MM.1S (cell line): ENCODE measurements at regions not wholly inside any gene's neighbourhood (a gene's known extent, or its start where the extent isn't known, plus 50 kb on each side); places are given as distances from the start of the nearest gene placed in this dataset.

Source experiments
- DNase-seq: peaks from one replicate; pipeline ENCODE4 v3.0.0-alpha.2; 2015
- H2AFZ ChIP-seq: fragments of 300-600 bp; sonication (generic); 2 replicates; pipeline ENCODE4 v1.6.0; 2016; ENCODE audit warnings: antibody characterized with exemption, low read length
- H3F3A ChIP-seq: fragments of 300-600 bp; sonication (generic); 2 replicates; pipeline ENCODE4 v1.6.1; 2016; ENCODE audit warnings: mild to moderate bottlenecking, antibody characterized with exemption, low read length, moderate library complexity, mixed read lengths; ENCODE audit not compliant: insufficient read depth
- H3K27ac ChIP-seq: fragments of 300-600 bp; sonication (generic); 2 replicates; pipeline ENCODE4 v1.5.1; 2016; ENCODE audit warnings: mild to moderate bottlenecking, low read length
- H3K27me3 ChIP-seq: fragments of 300-600 bp; sonication (generic); replicated peaks from 2 replicates; pipeline ENCODE4 v1.6.0; 2016; ENCODE audit warnings: low read length; ENCODE audit not compliant: insufficient read depth
- H3K36me3 ChIP-seq: fragments of 300-600 bp; sonication (generic); replicated peaks from 2 replicates; pipeline ENCODE4 v1.6.1; 2016; ENCODE audit warnings: mild to moderate bottlenecking, low read length, mixed read lengths; ENCODE audit not compliant: insufficient read depth
- H3K4me1 ChIP-seq: fragments of 300-600 bp; sonication (generic); 2 replicates; pipeline ENCODE4 v1.6.1; 2016; ENCODE audit warnings: low read length, mixed read lengths
- H3K4me2 ChIP-seq: fragments of 300-600 bp; sonication (generic); 2 replicates; pipeline ENCODE4 v1.6.0; 2016; ENCODE audit warnings: low read depth, low read length
- H3K4me3 ChIP-seq: fragments of 300-600 bp; sonication (generic); 2 replicates; pipeline ENCODE4 v1.5.1; 2016; ENCODE audit warnings: low read length, mixed read lengths
- H3K79me2 ChIP-seq: fragments of 300-600 bp; sonication (generic); 2 replicates; pipeline ENCODE4 v1.6.1; 2016; ENCODE audit warnings: mixed run types, low read length, mixed read lengths
- H3K9ac ChIP-seq: fragments of 300-600 bp; sonication (generic); 2 replicates; pipeline ENCODE4 v1.6.1; 2016; ENCODE audit warnings: low read length, mixed read lengths
- H3K9me2 ChIP-seq: fragments of 300-600 bp; sonication (generic); replicated peaks from 2 replicates; pipeline ENCODE4 v1.6.1; 2016; ENCODE audit warnings: mild to moderate bottlenecking, low read length, mixed read lengths; ENCODE audit not compliant: insufficient read depth
- H3K9me3 ChIP-seq: fragments of 300-600 bp; sonication (generic); replicated peaks from 2 replicates; pipeline ENCODE4 v1.6.1; 2016; ENCODE audit warnings: mild to moderate bottlenecking, low read length, mixed read lengths; ENCODE audit not compliant: insufficient read depth
- H4K20me1 ChIP-seq: fragments of 300-600 bp; sonication (generic); 2 replicates; pipeline ENCODE4 v1.6.1; 2016; ENCODE audit warnings: mild to moderate bottlenecking, low read length, moderate library complexity, mixed read lengths; ENCODE audit not compliant: insufficient read depth
- CTCF ChIP-seq: fragments of 300-600 bp; sonication (generic); IDR thresholded peaks from 2 replicates; pipeline ENCODE4 v1.5.1; 2016; ENCODE audit warnings: antibody characterized with exemption, low read length, mixed read lengths
- EZH2 ChIP-seq: fragments of 300-600 bp; sonication (generic); optimal IDR thresholded peaks from 2 replicates; pipeline ENCODE3; 2017; ENCODE audit warnings: low read depth, mild to moderate bottlenecking, antibody characterized with exemption, low read length, mixed read lengths
- EZH2phosphoT487 ChIP-seq: fragments of 300-600 bp; sonication (generic); IDR thresholded peaks from 2 replicates; pipeline ENCODE4 v1.6.1; 2018; ENCODE audit warnings: antibody characterized with exemption, low read length

- H3K36me3 ChIP-seq = no peaks in the 10 kb centered on the region
- no peaks in the 10 kb centered on the region for H3K27me3 ChIP-seq
- no peak overlapping the region for H3K9ac ChIP-seq
- H3K4me1 ChIP-seq = no peaks in the 10 kb centered on the region
- no peak overlapping the region for H3K4me2 ChIP-seq
- no peaks in the 10 kb centered on the region for H3K9me2 ChIP-seq
- H3K4me3 ChIP-seq = no peak overlapping the region
- DNase-seq = no peak
- no peak overlapping the region for H2AFZ ChIP-seq
- no peak for TF ChIP-seq EZH2
- no peak overlapping the region for H3K27ac ChIP-seq
- H3K79me2 ChIP-seq = no peaks in the 10 kb centered on the region
- H3F3A ChIP-seq = no peaks in the 10 kb centered on the region
- H4K20me1 ChIP-seq = no peaks in the 10 kb centered on the region
- no peaks in the 10 kb centered on the region for H3K9me3 ChIP-seq
Measured at GRCh38 chr11:79956061-79956460, 515.2 kb upstream of the TENM4 start.

DNA sequence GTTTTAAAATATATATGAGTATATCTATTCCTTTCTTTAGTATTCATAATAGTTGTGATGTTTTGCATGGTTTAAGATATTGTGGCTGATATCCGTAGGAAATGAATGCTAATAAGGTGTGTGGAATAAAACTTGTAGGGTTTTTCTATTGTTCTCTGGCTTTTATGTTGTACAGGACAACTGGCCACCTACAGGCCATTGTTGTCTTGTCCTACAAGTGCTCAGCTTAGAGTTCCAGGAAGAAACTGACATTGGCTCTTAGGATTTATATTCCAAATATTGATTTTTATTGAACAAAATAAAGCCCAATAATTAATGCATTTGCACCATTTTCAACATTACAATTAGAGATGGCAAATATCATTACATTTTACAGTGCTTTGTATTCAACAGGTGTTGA, 512.8 kb upstream of the TENM4 start:
- no peaks in the 10 kb centered on the region for H4K20me1 ChIP-seq
- no peaks in the 10 kb centered on the region for H3K9me2 ChIP-seq
- H3K4me2 ChIP-seq = no peak overlapping the region
- no peak overlapping the region for H3K4me3 ChIP-seq
- no peak overlapping the region for H3K9ac ChIP-seq
- no peak for DNase-seq
- no peaks in the 10 kb centered on the region for H3K9me3 ChIP-seq
- H2AFZ ChIP-seq = no peak overlapping the region
- TF ChIP-seq EZH2phosphoT487 (no peak), CTCF (no peak), EZH2 (no peak)
- no peaks in the 10 kb centered on the region for H3K36me3 ChIP-seq
- no peaks in the 10 kb centered on the region for H3F3A ChIP-seq
- no peaks in the 10 kb centered on the region for H3K27me3 ChIP-seq
- no peaks in the 10 kb centered on the region for H3K79me2 ChIP-seq
- H3K4me1 ChIP-seq = no peaks in the 10 kb centered on the region
- H3K27ac ChIP-seq = no peak overlapping the region

DNA sequence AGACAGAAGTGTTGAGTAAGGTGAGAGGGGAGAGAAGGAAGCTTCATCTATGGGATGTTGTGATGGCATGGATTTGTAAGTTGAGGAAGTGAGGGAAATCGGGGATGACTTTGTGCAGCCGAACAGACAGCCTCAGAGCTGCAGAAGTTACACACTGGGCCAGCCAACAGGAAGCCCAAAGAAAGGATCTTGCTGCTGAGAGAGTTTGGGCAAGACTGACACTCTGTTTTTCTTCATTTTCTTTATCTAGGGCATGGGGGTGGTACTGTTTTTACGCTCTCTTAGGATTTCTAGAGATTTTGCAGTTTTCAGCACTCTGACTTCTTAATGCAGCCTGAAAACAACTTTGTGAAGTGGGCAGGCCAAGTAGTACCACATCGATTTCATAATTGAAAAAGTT, 509.9 kb upstream of the TENM4 start:
- H3F3A ChIP-seq = no peaks in the 10 kb centered on the region

DNA sequence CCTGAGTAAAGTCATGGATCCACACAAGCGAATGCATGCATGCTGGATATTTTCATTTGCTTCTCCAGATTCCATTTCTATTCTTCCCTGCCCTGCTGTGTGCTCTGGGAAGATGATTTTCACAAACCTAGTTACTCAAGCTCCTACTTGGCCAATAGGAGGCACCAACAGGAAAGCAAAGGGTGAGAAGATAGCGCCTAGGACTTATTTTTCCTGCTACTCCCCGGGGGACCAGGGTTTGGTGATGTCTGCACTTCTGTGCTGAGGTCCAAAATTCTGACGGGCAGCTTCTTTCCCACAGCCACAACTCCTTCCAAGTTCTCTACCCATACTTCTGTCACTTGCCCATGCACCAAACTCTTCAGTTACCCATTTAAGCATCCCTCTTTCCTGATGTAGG, 509.3 kb upstream of the TENM4 start:
- Histone ChIP-seq H4K20me1 (no peaks in the 10 kb centered on the region), H3K4me3 (no peak overlapping the region), H3K27me3 (no peaks in the 10 kb centered on the region), H3K4me1 (no peaks in the 10 kb centered on the region), H3K36me3 (no peaks in the 10 kb centered on the region), H3K9me3 (no peaks in the 10 kb centered on the region), H3K79me2 (no peaks in the 10 kb centered on the region), H3K9ac (no peak overlapping the region), H3K27ac (no peak overlapping the region), H2AFZ (no peak overlapping the region), H3K9me2 (no peaks in the 10 kb centered on the region), H3K4me2 (no peak overlapping the region), H3F3A (no peaks in the 10 kb centered on the region)
- no peak for TF ChIP-seq EZH2
- TF ChIP-seq EZH2phosphoT487 = no peak
- TF ChIP-seq CTCF = no peak
- DNase-seq = no peak

More for the DNA sequence above, 509.9 kb upstream of the TENM4 start:
- Histone ChIP-seq H3K9me3 (no peaks in the 10 kb centered on the region), H2AFZ (no peak overlapping the region), H3K27me3 (no peaks in the 10 kb centered on the region), H3K36me3 (no peaks in the 10 kb centered on the region), H3K4me1 (no peaks in the 10 kb centered on the region), H3K9ac (no peak overlapping the region), H4K20me1 (no peaks in the 10 kb centered on the region), H3K4me3 (no peak overlapping the region), H3K9me2 (no peaks in the 10 kb centered on the region), H3K4me2 (no peak overlapping the region), H3K79me2 (no peaks in the 10 kb centered on the region), H3K27ac (no peak overlapping the region)
- DNase-seq = no peak
- TF ChIP-seq EZH2phosphoT487 = no peak
- TF ChIP-seq CTCF = no peak
